ENCODE measurements at regions not wholly inside any gene's neighbourhood (a gene's known extent, or its start where the extent isn't known, plus 50 kb on each side); places are given as distances from the start of the nearest gene placed in this dataset.

DNA sequence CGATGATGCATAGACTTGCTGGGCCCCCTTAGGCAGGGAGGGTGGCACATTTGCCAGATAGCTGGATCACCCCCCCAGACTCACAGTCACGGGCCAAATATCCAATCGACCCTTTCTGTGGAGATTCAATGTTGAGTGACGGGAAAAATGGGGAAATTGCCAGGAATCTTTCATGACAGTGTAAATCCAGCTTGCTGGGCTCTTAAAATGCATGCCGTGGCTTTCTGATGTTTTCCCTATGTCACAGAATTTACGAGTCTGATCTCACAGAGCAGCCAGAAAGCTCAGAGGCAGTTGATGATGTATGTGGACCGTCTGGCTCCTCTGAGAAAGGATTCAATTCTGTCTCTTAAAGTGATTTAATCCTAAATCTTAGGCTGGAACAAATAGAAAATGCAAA lies 150.1 kb upstream of the ZNF644 start:
- no peaks in the 10 kb centered on the region for H3K27me3 ChIP-seq (replicated peaks in 1 of 2; ENCODE audit: control insufficient read depth in 2 of 2, insufficient read depth in 2 of 2, low read length in 1 of 2)
- H3K36me3 ChIP-seq (ENCODE audit: control insufficient read depth in 2 of 2, insufficient read depth in 2 of 2, low read length in 1 of 2): no peaks in the 10 kb centered on the region
- ChIA-PET RAD21 (ENCODE audit: unreplicated experiment) (no interaction called here), CTCF (no interaction called here), POLR2A (no interaction called here), SMC1A (ENCODE audit: uncharacterized antibody, unreplicated experiment) (no interaction called here)
- no peaks in the 10 kb centered on the region for H3K9me3 ChIP-seq (replicated peaks; ENCODE audit: control insufficient read depth, insufficient read depth, low read length)
- no peak for DNase-seq (ENCODE audit: low read depth, low spot score)
- intact Hi-C loops (cut with micrococcal nuclease; ENCODE audit: unreplicated experiment) (no loop called here), in situ Hi-C loops (cut with MboI) (loop anchor here (25.0 kb wide), 1 partner anchor 1060 kb away; no protein-coding TSS in a partner anchor)
- no peaks in the 10 kb centered on the region for H3K79me2 ChIP-seq (ENCODE audit: control insufficient read depth, insufficient read depth, low read length)
- H4K20me1 ChIP-seq (ENCODE audit: control insufficient read depth, insufficient read depth): no peaks in the 10 kb centered on the region
- TF ChIP-seq, protein P1, sequence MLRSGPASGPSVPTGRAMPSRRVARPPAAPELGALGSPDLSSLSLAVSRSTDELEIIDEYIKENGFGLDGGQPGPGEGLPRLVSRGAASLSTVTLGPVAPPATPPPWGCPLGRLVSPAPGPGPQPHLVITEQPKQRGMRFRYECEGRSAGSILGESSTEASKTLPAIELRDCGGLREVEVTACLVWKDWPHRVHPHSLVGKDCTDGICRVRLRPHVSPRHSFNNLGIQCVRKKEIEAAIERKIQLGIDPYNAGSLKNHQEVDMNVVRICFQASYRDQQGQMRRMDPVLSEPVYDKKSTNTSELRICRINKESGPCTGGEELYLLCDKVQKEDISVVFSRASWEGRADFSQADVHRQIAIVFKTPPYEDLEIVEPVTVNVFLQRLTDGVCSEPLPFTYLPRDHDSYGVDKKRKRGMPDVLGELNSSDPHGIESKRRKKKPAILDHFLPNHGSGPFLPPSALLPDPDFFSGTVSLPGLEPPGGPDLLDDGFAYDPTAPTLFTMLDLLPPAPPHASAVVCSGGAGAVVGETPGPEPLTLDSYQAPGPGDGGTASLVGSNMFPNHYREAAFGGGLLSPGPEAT (IDR thresholded peaks at IDR 0.05; ENCODE audit: low read depth): no peak
- no peak for TF ChIP-seq BHLHE40 (IDR thresholded peaks at IDR 0.05; ENCODE audit: borderline replicate concordance in 1 of 2, low read depth in 2 of 2, low read length in 1 of 2)
- no peak for TF ChIP-seq EP300 (IDR thresholded peaks at IDR 0.05; ENCODE audit: borderline replicate concordance in 1 of 2, control insufficient read depth in 1 of 2, low read depth in 2 of 2, low read length in 2 of 2)
- no peak for TF ChIP-seq TCF3 (IDR thresholded peaks at IDR 0.05; ENCODE audit: borderline replicate concordance, insufficient read depth, low read depth, low read length)
- TF ChIP-seq CBX5 (IDR thresholded peaks at IDR 0.05; ENCODE audit: low read depth): no peak
- no peak for TF ChIP-seq FOXM1 (IDR thresholded peaks at IDR 0.05; ENCODE audit: low read depth, low read length)
- TF ChIP-seq CBX3 (IDR thresholded peaks at IDR 0.05; ENCODE audit: borderline replicate concordance, low read depth): no peak
- TF ChIP-seq SUPT20H (IDR thresholded peaks at IDR 0.05; ENCODE audit: borderline replicate concordance, control insufficient read depth, low read depth, low read length): no peak
- no peak for TF ChIP-seq RFX5 (IDR thresholded peaks at IDR 0.05; ENCODE audit: low read depth, low read length)
- TF ChIP-seq NBN (IDR thresholded peaks at IDR 0.05): no peak
- no peak overlapping the region for H3K27ac ChIP-seq (ENCODE audit: control insufficient read depth, insufficient read depth)
- no peak overlapping the region for H3K4me3 ChIP-seq
- no peak overlapping the region for H2AFZ ChIP-seq (ENCODE audit: control insufficient read depth, low read depth, low read length)
- no peak for FAIRE-seq
- no TSS peak for BruUV-seq (replicated peaks)
- no peak overlapping the region for H3K9ac ChIP-seq (ENCODE audit: control insufficient read depth, insufficient read depth, low read length)
- ATAC-seq: no peak
- 40% methylated on average over 7 of the region's 7 CpGs for WGBS (ENCODE audit: insufficient coverage, insufficient replicate concordance, low lambda C conversion rate, missing lambda C conversion rate)
- no peak overlapping the region for H3K4me2 ChIP-seq (ENCODE audit: control insufficient read depth, insufficient read depth)
- H3K4me1 ChIP-seq (ENCODE audit: control insufficient read depth, insufficient read depth, low read length): no peaks in the 10 kb centered on the region
